H1 (cell line): ENCODE measurements at regions not wholly inside any gene's neighbourhood (a gene's known extent, or its start where the extent isn't known, plus 50 kb on each side); places are given as distances from the start of the nearest gene placed in this dataset.

ENCODE experiments used
- CTCF ChIA-PET: fragments of 300-600 bp; sonication (Branson Sonifier 250); formaldehyde crosslinking; loops from one replicate; lab custom pipeline; 2021; ENCODE audit not compliant: partially characterized antibody; lab: Charles Lee
- POLR2A ChIA-PET: fragments of 300-600 bp; sonication (Branson Sonifier 250); formaldehyde crosslinking; loops from one replicate; lab custom pipeline; 2021; ENCODE audit warnings: inconsistent platforms; ENCODE audit not compliant: partially characterized antibody; lab: Charles Lee
- DNase-seq, 2 experiments: peaks; one replicate each; pipeline versions ENCODE4 v3.0.0 to v3.0.0-alpha.2; 2010 to 2022; ENCODE audit warnings: low spot score in 2 of 2, low read depth in 1 of 2, mixed read lengths in 1 of 2
- FAIRE-seq: peaks from 2 replicates; lab custom pipeline; 2011; peaks lifted over from hg19 to GRCh38; lab: Jason Lieb, UNC
- H2AFZ ChIP-seq: 2 replicates; pipeline ENCODE4 v1.8.1; 2012; ENCODE audit warnings: low read length, inconsistent platforms
- H2AK5ac ChIP-seq: 2 replicates; pipeline ENCODE4 v1.6.1; 2013; ENCODE audit warnings: low read depth, low read length
- H2BK120ac ChIP-seq: replicated peaks from 2 replicates; pipeline ENCODE3; 2013; ENCODE audit warnings: low read depth, low read length, inconsistent platforms
- H2BK12ac ChIP-seq: 2 replicates; pipeline ENCODE4 v1.6.1; 2013; ENCODE audit warnings: low read depth, low read length
- H2BK15ac ChIP-seq: 2 replicates; pipeline ENCODE4 v1.6.1; 2013; ENCODE audit warnings: low read length
- H2BK20ac ChIP-seq: 2 replicates; pipeline ENCODE4 v1.6.1; 2013; ENCODE audit warnings: low read length
- H2BK5ac ChIP-seq: 2 replicates; pipeline ENCODE4 v1.6.1; 2013; ENCODE audit warnings: low read depth, low read length
- H3K14ac ChIP-seq: 2 replicates; pipeline ENCODE4 v1.6.1; 2013; ENCODE audit warnings: inconsistent platforms; ENCODE audit not compliant: insufficient read length
- H3K18ac ChIP-seq: 2 replicates; pipeline ENCODE4 v1.6.1; 2013; ENCODE audit warnings: low read length; ENCODE audit errors: extremely low read depth
- H3K23ac ChIP-seq: 2 replicates; pipeline ENCODE4 v1.6.1; 2013; ENCODE audit warnings: inconsistent platforms; ENCODE audit not compliant: insufficient read length
- H3K23me2 ChIP-seq: 2 replicates; pipeline ENCODE4 v1.6.1; 2013; ENCODE audit warnings: low read depth, low read length
- H3K27ac ChIP-seq: 2 replicates; pipeline ENCODE4 v1.6.1; 2011; ENCODE audit warnings: low read depth, low read length, inconsistent platforms
- H3K27me3 ChIP-seq, 4 experiments: replicated peaks in 1 of 4; 1 replicate in 1 of 4; 2 replicates in 3 of 4; pipeline versions ENCODE4 v1.6.1 to v1.8.1; 2011 to 2013; ENCODE audit warnings: low read length in 3 of 4, mild to moderate bottlenecking in 3 of 4, inconsistent platforms in 2 of 4, mixed read lengths in 2 of 4, moderate library complexity in 1 of 4; ENCODE audit not compliant: control insufficient read depth in 3 of 4, insufficient read depth in 3 of 4; ENCODE audit errors: extremely low read depth in 1 of 4
- H3K36me3 ChIP-seq, 4 experiments: 2 replicates each; pipeline versions ENCODE4 v1.6.1 to v1.8.1; 2011 to 2013; ENCODE audit warnings: mild to moderate bottlenecking in 4 of 4, low read length in 3 of 4, moderate library complexity in 2 of 4, control low read depth in 1 of 4, inconsistent platforms in 1 of 4; ENCODE audit not compliant: insufficient read depth in 4 of 4, control insufficient read depth in 2 of 4
- H3K4ac ChIP-seq: replicated peaks from 2 replicates; pipeline ENCODE3; 2013; ENCODE audit warnings: low read length, low read depth, mixed read lengths, inconsistent platforms; ENCODE audit not compliant: insufficient read length
- H3K4me1 ChIP-seq, 4 experiments: replicated peaks in 1 of 4; 1 replicate in 1 of 4; 2 replicates in 3 of 4; pipeline versions ENCODE4 v1.6.1 to v1.8.1; 2011 to 2013; ENCODE audit warnings: low read length in 3 of 4, inconsistent platforms in 2 of 4, mixed read lengths in 1 of 4; ENCODE audit not compliant: insufficient read depth in 4 of 4, control insufficient read depth in 3 of 4
- H3K4me2 ChIP-seq, 2 experiments: 2 replicates each; pipeline versions ENCODE4 v1.6.1 to v1.8.1; 2011 to 2013; ENCODE audit warnings: low read depth in 2 of 2, low read length in 2 of 2, control low read depth in 1 of 2, inconsistent platforms in 1 of 2, mild to moderate bottlenecking in 1 of 2; ENCODE audit not compliant: insufficient read depth in 1 of 2
- H3K4me3 ChIP-seq, 4 experiments: fragments of 200-600, 300-600 bp in 1 of 4; sonication (generic), shearing (Covaris generic), sonication (Bioruptor Twin) in 1 of 4; 2 replicates each; pipeline versions ENCODE4 v1.5.1 to v1.8.1; 2011 to 2016; ENCODE audit warnings: low read length in 4 of 4, low read depth in 3 of 4, control low read depth in 2 of 4, inconsistent platforms in 2 of 4, mild to moderate bottlenecking in 2 of 4, mixed read lengths in 1 of 4, moderate library complexity in 1 of 4; ENCODE audit not compliant: insufficient read depth in 2 of 4; ENCODE audit errors: extremely low read depth in 1 of 4
- H3K56ac ChIP-seq: replicated peaks from 2 replicates; pipeline ENCODE3; 2013; ENCODE audit warnings: low read depth, mild to moderate bottlenecking, mixed read lengths, low read length, inconsistent platforms; ENCODE audit not compliant: insufficient read length
- H3K79me1 ChIP-seq: 2 replicates; pipeline ENCODE4 v1.6.1; 2013; ENCODE audit warnings: low read depth, low read length, control low read depth
- H3K79me2 ChIP-seq, 2 experiments: 2 replicates each; pipeline versions ENCODE4 v1.6.1 to v1.8.1; 2012 to 2013; ENCODE audit warnings: low read length in 2 of 2, mild to moderate bottlenecking in 2 of 2, inconsistent platforms in 1 of 2; ENCODE audit not compliant: insufficient read depth in 2 of 2, control insufficient read depth in 1 of 2
- H3K9ac ChIP-seq, 4 experiments: replicated peaks in 1 of 4; 1 replicate in 1 of 4; 2 replicates in 3 of 4; pipeline versions ENCODE4 v1.6.1 to v1.8.1; 2011 to 2013; ENCODE audit warnings: low read depth in 3 of 4, low read length in 3 of 4, control low read depth in 2 of 4, mild to moderate bottlenecking in 2 of 4, moderate library complexity in 2 of 4, inconsistent platforms in 1 of 4; ENCODE audit errors: extremely low read depth in 1 of 4
- H3K9me3 ChIP-seq, 2 experiments: 2 replicates each; pipeline versions ENCODE4 v1.6.1 to v1.8.1; 2012 to 2013; ENCODE audit warnings: mild to moderate bottlenecking in 2 of 2, moderate library complexity in 2 of 2, control low read depth in 1 of 2, inconsistent platforms in 1 of 2, low read depth in 1 of 2, low read length in 1 of 2, mixed read lengths in 1 of 2; ENCODE audit not compliant: insufficient read depth in 2 of 2
- H4K20me1 ChIP-seq, 2 experiments: replicated peaks in 1 of 2; 2 replicates each; pipeline versions ENCODE3 to v1.8.1; 2011 to 2013; ENCODE audit warnings: inconsistent platforms in 2 of 2, low read length in 2 of 2, mild to moderate bottlenecking in 1 of 2; ENCODE audit not compliant: insufficient read depth in 2 of 2, control insufficient read depth in 1 of 2
- H4K5ac ChIP-seq: 2 replicates; pipeline ENCODE4 v1.6.1; 2013; ENCODE audit warnings: low read length, low read depth, mixed read lengths, inconsistent platforms; ENCODE audit not compliant: insufficient read length
- H4K8ac ChIP-seq: 2 replicates; pipeline ENCODE4 v1.8.0; 2013; ENCODE audit warnings: mild to moderate bottlenecking, moderate library complexity, low read length, inconsistent platforms; ENCODE audit not compliant: insufficient read depth; ENCODE audit errors: extremely low read depth
- H4K91ac ChIP-seq: replicated peaks from 2 replicates; pipeline ENCODE3; 2013; ENCODE audit warnings: low read length, mixed read lengths, inconsistent platforms; ENCODE audit not compliant: insufficient read length
- CTBP2 ChIP-seq: IDR thresholded peaks from 2 replicates; pipeline ENCODE4 v1.7.0; 2011; ENCODE audit warnings: borderline replicate concordance, mild to moderate bottlenecking, moderate library complexity, mixed read lengths, low read length; ENCODE audit not compliant: insufficient read depth, insufficient read length
- EP300 ChIP-seq, 2 experiments: IDR thresholded peaks; 1 replicate in 1 of 2; 2 replicates in 1 of 2; pipeline ENCODE4 v1.6.1; 2011 to 2012; ENCODE audit warnings: low read depth in 2 of 2, low read length in 2 of 2, mild to moderate bottlenecking in 2 of 2, borderline replicate concordance in 1 of 2, inconsistent platforms in 1 of 2, moderate library complexity in 1 of 2
- NRF1 ChIP-seq: IDR thresholded peaks from 2 replicates; pipeline ENCODE4 v1.6.1; 2011; ENCODE audit warnings: mild to moderate bottlenecking, low read depth, low read length, improper control_type of control experiment
- SP2 ChIP-seq: IDR thresholded peaks from 2 replicates; pipeline ENCODE4 v1.6.1; 2012; ENCODE audit warnings: mild to moderate bottlenecking, low read length, inconsistent platforms
- TBP ChIP-seq: IDR thresholded peaks from 2 replicates; pipeline ENCODE4 v1.6.1; 2011; ENCODE audit warnings: low read depth, low read length, improper control_type of control experiment
- WGBS, 2 experiments: shearing (Covaris generic) in 1 of 2; methylation state at CpG; one replicate each; pipeline versions ENCODE4 v1.1.6 to v1.1.7; 2013 to 2015; ENCODE audit warnings: low lambda C conversion rate in 2 of 2, mixed read lengths in 2 of 2, inconsistent platforms in 1 of 2, low coverage in 1 of 2, missing lambda C conversion rate in 1 of 2; ENCODE audit not compliant: insufficient replicate concordance in 2 of 2, insufficient coverage in 1 of 2, insufficient read length in 1 of 2; ENCODE audit errors: extremely low coverage in 1 of 2, missing lambda C conversion rate in 1 of 2; 5-methylcytosine and 5-hydroxymethylcytosine counted together

- Histone ChIP-seq H3K79me2 (no peaks in the 10 kb centered on the region), H3K4me2 (no peak overlapping the region), H3K27me3 (no peaks in the 10 kb centered on the region), H3K36me3 (no peaks in the 10 kb centered on the region), H3K18ac (no peak overlapping the region), H3K9ac (no peak overlapping the region), H3K4ac (no peak overlapping the region), H2BK12ac (no peak overlapping the region), H4K8ac (no peak overlapping the region), H3K14ac (no peak overlapping the region), H2BK15ac (no peak overlapping the region), H3K27ac (no peak overlapping the region), H3K4me1 (no peaks in the 10 kb centered on the region), H2BK120ac (no peak overlapping the region), H3K23ac (no peak overlapping the region), H2AK5ac (no peak overlapping the region), H2AFZ (peak overlapping the region; percentile 76; the same call in 1 of the 2 replicates), H3K9me3 (no peaks in the 10 kb centered on the region), H3K23me2 (no peaks in the 10 kb centered on the region; the same call in 1 of the 2 replicates), H3K4me3 (no peak overlapping the region), H2BK20ac (no peak overlapping the region), H2BK5ac (no peak overlapping the region), H3K56ac (no peak overlapping the region), H3K79me1 (no peaks in the 10 kb centered on the region)
- WGBS, 2 experiments = 92% methylated on average over 5 of the region's 5 CpGs; no CpG with 5 or more reads in 1 of the 2 experiments
- ChIA-PET CTCF (no interaction called here), POLR2A (no interaction called here)
- no peak for FAIRE-seq
- no peak for TF ChIP-seq EP300 (IDR thresholded peaks at IDR 0.05; ENCODE audit: borderline replicate concordance in 1 of 2, low read depth in 2 of 2, low read length in 2 of 2)
- no peak for TF ChIP-seq SP2
- TF ChIP-seq TBP = no peak
- TF ChIP-seq CTBP2 = no peak
- no peak for TF ChIP-seq NRF1
- TF ChIP-seq, all 59 proteins: peak for 0
- Histone ChIP-seq H4K20me1 (no peaks in the 10 kb centered on the region), H4K5ac (no peak overlapping the region), H4K91ac (no peak overlapping the region)
- DNase-seq = no peak
Observed at GRCh38 chr2:180823546-180824141, 156.8 kb upstream of the UBE2E3 start.
